IMR-90 (cell line): ENCODE measurements at regions not wholly inside any gene's neighbourhood (a gene's known extent, or its start where the extent isn't known, plus 50 kb on each side); places are given as distances from the start of the nearest gene placed in this dataset.

Experiments used
- ATAC-seq: fragments of 200-7000 bp; cut with Tn5 transposase; 2 replicates; pipeline ENCODE4 v1.9.1; 2020; ENCODE audit warnings: low read depth, mild to moderate bottlenecking, moderate library complexity
- BruUV-seq: library from RNA; stranded (reverse); fragments of 400-500 nt; replicated peaks from 2 replicates; lab custom pipeline; 2021; lab: Mats Ljungman, UMichigan
- CTCF ChIA-PET: fragments of 300-600 bp; formaldehyde crosslinking; extraction: SDS; loops from one replicate; lab custom pipeline; 2021; ENCODE audit warnings: antibody characterized with exemption; lab: Yijun Ruan, JAX
- POLR2A ChIA-PET: fragments of 300-600 bp; sonication (Branson Sonifier 250); formaldehyde crosslinking; loops from one replicate; lab custom pipeline; 2022; ENCODE audit warnings: antibody characterized with exemption; ENCODE audit not compliant: unreplicated experiment; lab: Charles Lee
- DNase-seq: peaks from one replicate; pipeline ENCODE4 v3.0.0; 2013
- H2AFZ ChIP-seq: replicated peaks from 2 replicates; pipeline ENCODE3; 2013; ENCODE audit warnings: low read length, mild to moderate bottlenecking; ENCODE audit not compliant: poor library complexity
- H2AK5ac ChIP-seq: 2 replicates; pipeline ENCODE4 v1.6.1; 2013; ENCODE audit warnings: low read depth, low read length, inconsistent platforms
- H2AK9ac ChIP-seq: replicated peaks from 2 replicates; pipeline ENCODE3; 2013; ENCODE audit warnings: mild to moderate bottlenecking, low read depth, low read length, moderate library complexity; ENCODE audit not compliant: poor library complexity
- H2BK120ac ChIP-seq: 2 replicates; pipeline ENCODE4 v1.6.1; 2013; ENCODE audit warnings: low read depth, low read length, inconsistent platforms
- H2BK15ac ChIP-seq: 3 replicates; pipeline ENCODE4 v1.6.1; 2013; ENCODE audit warnings: low read depth, low read length, inconsistent platforms
- H2BK20ac ChIP-seq: 2 replicates; pipeline ENCODE4 v1.6.1; 2013; ENCODE audit warnings: low read depth, mild to moderate bottlenecking, inconsistent platforms, low read length, moderate library complexity
- H2BK5ac ChIP-seq: 2 replicates; pipeline ENCODE4 v1.6.1; 2013; ENCODE audit warnings: mild to moderate bottlenecking, low read depth, low read length, inconsistent platforms; ENCODE audit not compliant: poor library complexity, severe bottlenecking
- H3K14ac ChIP-seq: replicated peaks from 2 replicates; pipeline ENCODE4 v1.6.1; 2013; ENCODE audit warnings: low read depth, low read length, inconsistent platforms
- H3K18ac ChIP-seq: 2 replicates; pipeline ENCODE4 v1.6.1; 2013; ENCODE audit warnings: low read depth, low read length, control low read depth
- H3K23ac ChIP-seq: 2 replicates; pipeline ENCODE4 v1.6.1; 2013; ENCODE audit warnings: low read depth, low read length, inconsistent platforms
- H3K27ac ChIP-seq: 2 replicates; pipeline ENCODE4 v1.5.1; 2013; ENCODE audit warnings: mild to moderate bottlenecking, control low read depth, low read length; ENCODE audit not compliant: insufficient read depth
- H3K27me3 ChIP-seq: 2 replicates; pipeline ENCODE4 v1.6.1; 2013; ENCODE audit warnings: low read length; ENCODE audit not compliant: control insufficient read depth, insufficient read depth
- H3K36me3 ChIP-seq: 2 replicates; pipeline ENCODE4 v1.6.1; 2013; ENCODE audit warnings: low read length, mixed read lengths; ENCODE audit not compliant: control insufficient read depth, insufficient read depth
- H3K4ac ChIP-seq: 2 replicates; pipeline ENCODE4 v1.6.1; 2013; ENCODE audit warnings: low read depth, low read length, inconsistent platforms
- H3K4me1 ChIP-seq: 2 replicates; pipeline ENCODE4 v1.6.1; 2013; ENCODE audit warnings: low read length, mixed read lengths; ENCODE audit not compliant: control insufficient read depth, insufficient read depth
- H3K4me2 ChIP-seq: 2 replicates; pipeline ENCODE4 v1.6.1; 2013; ENCODE audit warnings: low read depth, mild to moderate bottlenecking, control low read depth, low read length, moderate library complexity
- H3K4me3 ChIP-seq: 2 replicates; pipeline ENCODE4 v1.5.1; 2013; ENCODE audit warnings: low read depth, mild to moderate bottlenecking, control low read depth, low read length, moderate library complexity; ENCODE audit not compliant: insufficient read depth
- H3K56ac ChIP-seq: 2 replicates; pipeline ENCODE4 v1.6.1; 2013; ENCODE audit warnings: low read length, inconsistent platforms; ENCODE audit not compliant: insufficient read depth; ENCODE audit errors: extremely low read depth
- H3K79me1 ChIP-seq, 2 experiments: 2 replicates each; pipeline ENCODE4 v1.6.1; 2013; ENCODE audit warnings: low read length in 2 of 2, inconsistent platforms in 1 of 2, low read depth in 1 of 2
- H3K9ac ChIP-seq: 2 replicates; pipeline ENCODE4 v1.6.1; 2013; ENCODE audit warnings: low read depth, low read length, control low read depth
- H3K9me1 ChIP-seq: 2 replicates; pipeline ENCODE4 v1.6.1; 2013; ENCODE audit warnings: low read length, inconsistent platforms; ENCODE audit not compliant: insufficient read depth
- H3K9me3 ChIP-seq: 2 replicates; pipeline ENCODE4 v1.6.1; 2013; ENCODE audit warnings: low read length; ENCODE audit not compliant: control insufficient read depth, insufficient read depth
- H4K20me1 ChIP-seq: 2 replicates; pipeline ENCODE4 v1.6.1; 2013; ENCODE audit warnings: low read length, inconsistent platforms; ENCODE audit not compliant: insufficient read depth
- H4K5ac ChIP-seq: 2 replicates; pipeline ENCODE4 v1.6.1; 2013; ENCODE audit warnings: mild to moderate bottlenecking, low read depth, low read length, control low read depth
- H4K8ac ChIP-seq, 2 experiments: 2 replicates each; pipeline ENCODE4 v1.6.1; 2013; ENCODE audit warnings: low read depth in 2 of 2, low read length in 2 of 2, control low read depth in 1 of 2, inconsistent platforms in 1 of 2
- H4K91ac ChIP-seq: 2 replicates; pipeline ENCODE4 v1.6.1; 2013; ENCODE audit warnings: low read depth, low read length, inconsistent platforms; ENCODE audit not compliant: insufficient read depth
- BHLHE40 ChIP-seq: fragments of 150-350 bp; IDR thresholded peaks from 2 replicates; pipeline ENCODE4 v1.6.1; 2016; ENCODE audit warnings: mild to moderate bottlenecking, low read depth, low read length
- CEBPB ChIP-seq: IDR thresholded peaks from 2 replicates; pipeline ENCODE4 v1.6.1; 2012; ENCODE audit warnings: low read depth, low read length, improper control_type of control experiment
- CHD1 ChIP-seq: IDR thresholded peaks from 2 replicates; pipeline ENCODE4 v1.6.1; 2012; ENCODE audit warnings: low read depth, low read length, improper control_type of control experiment
- FOS ChIP-seq: fragments of 150-350 bp; IDR thresholded peaks from 2 replicates; pipeline ENCODE4 v1.6.1; 2016; ENCODE audit warnings: low read depth, low read length
- MAFK ChIP-seq: IDR thresholded peaks from 2 replicates; pipeline ENCODE4 v1.6.1; 2012; ENCODE audit warnings: low read depth, low read length, improper control_type of control experiment
- MAZ ChIP-seq: IDR thresholded peaks from 2 replicates; pipeline ENCODE4 v1.6.1; 2012; ENCODE audit warnings: low read depth, mild to moderate bottlenecking, low read length, improper control_type of control experiment, moderate library complexity, borderline replicate concordance
- MXI1 ChIP-seq: IDR thresholded peaks from 2 replicates; pipeline ENCODE4 v1.6.1; 2012; ENCODE audit warnings: low read depth, mild to moderate bottlenecking, low read length, moderate library complexity, borderline replicate concordance
- NFE2L2 ChIP-seq: fragments of 150-350 bp; IDR thresholded peaks from 2 replicates; pipeline ENCODE4 v1.6.1; 2016; ENCODE audit warnings: low read depth, mild to moderate bottlenecking, low read length
- POLR2A ChIP-seq: IDR thresholded peaks from 2 replicates; pipeline ENCODE4 v1.6.1; 2012; ENCODE audit warnings: mild to moderate bottlenecking, low read depth, low read length
- RAD21 ChIP-seq: IDR thresholded peaks from 2 replicates; pipeline ENCODE4 v1.6.1; 2012; ENCODE audit warnings: low read length, improper control_type of control experiment
- RFX5 ChIP-seq: IDR thresholded peaks from 2 replicates; pipeline ENCODE4 v1.8.0; 2012; ENCODE audit warnings: low read depth, mild to moderate bottlenecking, low read length, moderate library complexity
- SMC3 ChIP-seq: fragments of 150-350 bp; IDR thresholded peaks from 2 replicates; pipeline ENCODE4 v1.6.1; 2016; ENCODE audit warnings: low read depth, mild to moderate bottlenecking, antibody characterized with exemption, low read length, moderate library complexity
- WGBS, 2 experiments: methylation state at CpG; one replicate each; pipeline versions ENCODE4 v1.1.5 to v1.1.7; 2013; ENCODE audit warnings: missing lambda C conversion rate in 2 of 2; ENCODE audit not compliant: insufficient read length in 1 of 2; ENCODE audit errors: extremely low coverage in 2 of 2; 5-methylcytosine and 5-hydroxymethylcytosine counted together
- dilution Hi-C: fragments of 300-500 bp; cut with HindIII; formaldehyde crosslinking; loops from one replicate; pipeline ENCODE4 v1.14.3; 2018; ENCODE audit warnings: low sequenced_read_pairs; ENCODE audit not compliant: unreplicated experiment
- in situ Hi-C: fragments of 300-500 bp; cut with MboI; formaldehyde crosslinking; loops from 3 replicates; pipeline ENCODE4 v1.14.3; 2019; ENCODE audit warnings: low sequenced_read_pairs, inconsistent platforms, mixed read lengths
- intact Hi-C: fragments of 100-400 bp; cut with micrococcal nuclease; formaldehyde crosslinking; loops from 2 replicates; pipeline ENCODE4 v1.10.0; 2022
- TF ChIP-seq, protein P1 (sequence below): conservative IDR thresholded peaks from 2 replicates; pipeline ENCODE4 v1.5.1; 2012; ENCODE audit warnings: mild to moderate bottlenecking, low read depth, low read length, improper control_type of control experiment
- TF ChIP-seq, protein P2 (sequence below): fragments of 150-350 bp; IDR thresholded peaks from 2 replicates; pipeline ENCODE4 v1.6.1; 2017; ENCODE audit warnings: mild to moderate bottlenecking, antibody characterized with exemption, low read length, low read depth
- TF ChIP-seq, protein P3 (sequence below): fragments of 150-350 bp; IDR thresholded peaks from 2 replicates; pipeline ENCODE4 v1.6.1; 2016; ENCODE audit warnings: low read depth, mild to moderate bottlenecking, low read length, moderate library complexity, borderline replicate concordance

DNA sequence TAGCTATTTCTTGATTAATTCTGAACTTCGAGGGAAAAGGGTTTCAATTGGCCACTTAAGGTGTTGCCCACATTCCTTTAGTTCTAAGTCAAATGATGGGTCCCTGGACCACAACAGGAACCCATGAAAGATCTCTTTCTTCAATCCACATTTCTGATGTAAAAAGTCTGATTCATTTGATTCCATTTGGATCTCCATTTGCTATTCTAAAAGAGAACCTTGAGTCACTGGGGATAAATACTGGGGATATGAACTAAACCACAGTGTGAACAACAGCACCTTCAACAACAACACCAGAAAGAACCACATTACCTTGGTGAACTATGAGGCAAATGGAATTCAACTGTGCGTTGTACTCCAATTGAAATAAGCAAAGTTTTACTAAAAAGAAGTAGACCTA lies 108.9 kb upstream of the IRX5 start:
- no peaks in the 10 kb centered on the region for H4K20me1 ChIP-seq
- H4K91ac ChIP-seq = no peak overlapping the region
- no peak for TF ChIP-seq POLR2A
- TF ChIP-seq FOS = no peak
- TF ChIP-seq MAZ = no peak
- TF ChIP-seq CHD1 = no peak
- TF ChIP-seq, protein P1, sequence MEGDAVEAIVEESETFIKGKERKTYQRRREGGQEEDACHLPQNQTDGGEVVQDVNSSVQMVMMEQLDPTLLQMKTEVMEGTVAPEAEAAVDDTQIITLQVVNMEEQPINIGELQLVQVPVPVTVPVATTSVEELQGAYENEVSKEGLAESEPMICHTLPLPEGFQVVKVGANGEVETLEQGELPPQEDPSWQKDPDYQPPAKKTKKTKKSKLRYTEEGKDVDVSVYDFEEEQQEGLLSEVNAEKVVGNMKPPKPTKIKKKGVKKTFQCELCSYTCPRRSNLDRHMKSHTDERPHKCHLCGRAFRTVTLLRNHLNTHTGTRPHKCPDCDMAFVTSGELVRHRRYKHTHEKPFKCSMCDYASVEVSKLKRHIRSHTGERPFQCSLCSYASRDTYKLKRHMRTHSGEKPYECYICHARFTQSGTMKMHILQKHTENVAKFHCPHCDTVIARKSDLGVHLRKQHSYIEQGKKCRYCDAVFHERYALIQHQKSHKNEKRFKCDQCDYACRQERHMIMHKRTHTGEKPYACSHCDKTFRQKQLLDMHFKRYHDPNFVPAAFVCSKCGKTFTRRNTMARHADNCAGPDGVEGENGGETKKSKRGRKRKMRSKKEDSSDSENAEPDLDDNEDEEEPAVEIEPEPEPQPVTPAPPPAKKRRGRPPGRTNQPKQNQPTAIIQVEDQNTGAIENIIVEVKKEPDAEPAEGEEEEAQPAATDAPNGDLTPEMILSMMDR = no peak
- no peak for TF ChIP-seq CEBPB
- no peak for TF ChIP-seq MAFK
- TF ChIP-seq BHLHE40 = no peak
- TF ChIP-seq, protein P2, sequence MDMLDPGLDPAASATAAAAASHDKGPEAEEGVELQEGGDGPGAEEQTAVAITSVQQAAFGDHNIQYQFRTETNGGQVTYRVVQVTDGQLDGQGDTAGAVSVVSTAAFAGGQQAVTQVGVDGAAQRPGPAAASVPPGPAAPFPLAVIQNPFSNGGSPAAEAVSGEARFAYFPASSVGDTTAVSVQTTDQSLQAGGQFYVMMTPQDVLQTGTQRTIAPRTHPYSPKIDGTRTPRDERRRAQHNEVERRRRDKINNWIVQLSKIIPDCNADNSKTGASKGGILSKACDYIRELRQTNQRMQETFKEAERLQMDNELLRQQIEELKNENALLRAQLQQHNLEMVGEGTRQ = no peak
- no peak for TF ChIP-seq NFE2L2
- TF ChIP-seq, protein P3, sequence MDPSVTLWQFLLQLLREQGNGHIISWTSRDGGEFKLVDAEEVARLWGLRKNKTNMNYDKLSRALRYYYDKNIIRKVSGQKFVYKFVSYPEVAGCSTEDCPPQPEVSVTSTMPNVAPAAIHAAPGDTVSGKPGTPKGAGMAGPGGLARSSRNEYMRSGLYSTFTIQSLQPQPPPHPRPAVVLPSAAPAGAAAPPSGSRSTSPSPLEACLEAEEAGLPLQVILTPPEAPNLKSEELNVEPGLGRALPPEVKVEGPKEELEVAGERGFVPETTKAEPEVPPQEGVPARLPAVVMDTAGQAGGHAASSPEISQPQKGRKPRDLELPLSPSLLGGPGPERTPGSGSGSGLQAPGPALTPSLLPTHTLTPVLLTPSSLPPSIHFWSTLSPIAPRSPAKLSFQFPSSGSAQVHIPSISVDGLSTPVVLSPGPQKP = no peak
- TF ChIP-seq SMC3 = no peak
- no peak for TF ChIP-seq MXI1
- TF ChIP-seq RAD21 = no peak
- TF ChIP-seq RFX5 = no peak
- intact Hi-C loops = no loop called here
- ChIA-PET POLR2A (no interaction called here), CTCF (no interaction called here)
- H3K9me1 ChIP-seq = no peaks in the 10 kb centered on the region
- no peaks in the 10 kb centered on the region for H3K4me1 ChIP-seq
- H2BK5ac ChIP-seq = no peak overlapping the region
- no peak overlapping the region for H3K4me2 ChIP-seq
- H3K9me3 ChIP-seq = peaks cover 2% of the 10 kb centered on the region; the same call in 1 of the 2 replicates
- no CpG with 5 or more reads among the region's 2 CpGs for WGBS, 2 experiments
- H2BK120ac ChIP-seq = no peak overlapping the region
- H3K27me3 ChIP-seq = no peaks in the 10 kb centered on the region
- H4K5ac ChIP-seq = no peak overlapping the region
- H2AK9ac ChIP-seq = no peak overlapping the region
- no peak overlapping the region for H2AK5ac ChIP-seq
- dilution Hi-C loops = no loop called here
- H2BK20ac ChIP-seq = no peak overlapping the region
- no peak overlapping the region for H2AFZ ChIP-seq
- no peak overlapping the region for H4K8ac ChIP-seq
- H3K14ac ChIP-seq = no peak overlapping the region
- no peak overlapping the region for H3K9ac ChIP-seq
- H3K36me3 ChIP-seq = no peaks in the 10 kb centered on the region
- H2BK15ac ChIP-seq = no peak overlapping the region
- in situ Hi-C loops = no loop called here
- H3K4ac ChIP-seq = no peak overlapping the region
- no TSS peak for BruUV-seq
- H3K27ac ChIP-seq = no peak overlapping the region
- H3K4me3 ChIP-seq = no peak overlapping the region
- no peak for ATAC-seq
- no peak overlapping the region for H3K56ac ChIP-seq
- H3K79me1 ChIP-seq = no peaks in the 10 kb centered on the region
- no peak overlapping the region for H3K18ac ChIP-seq
- no peak overlapping the region for H3K23ac ChIP-seq
- no peak for DNase-seq
